ENCODE measurements at regions not wholly inside any gene's neighbourhood (a gene's known extent, or its start where the extent isn't known, plus 50 kb on each side); places are given as distances from the start of the nearest gene placed in this dataset.
"Not testable (repeated sequence)": the region's sequence is repeated elsewhere in the genome, so short reads cannot be mapped to it uniquely, and the experiment has no call there.

DNA sequence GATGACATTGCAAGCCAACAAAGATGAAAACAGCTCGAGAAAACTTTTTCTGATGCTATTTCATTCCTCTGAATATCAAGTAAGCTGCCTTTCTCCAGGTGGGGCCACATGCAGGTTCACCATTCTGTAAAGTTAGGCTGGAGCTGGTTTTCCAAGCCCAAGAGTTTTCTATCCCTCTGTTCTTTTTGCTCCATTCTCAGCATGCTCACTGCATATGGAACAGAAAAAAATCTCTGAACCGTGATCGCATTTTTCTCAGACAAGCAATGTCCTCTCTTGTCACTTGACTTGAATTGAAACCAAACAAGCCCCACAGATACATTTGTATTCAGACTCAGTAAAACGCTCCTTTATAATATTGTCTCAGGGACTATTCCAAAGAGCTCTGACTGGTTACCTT, 451.6 kb downstream of the FRK start:
- Mint-ChIP-seq H3K36me3 (no peaks in the 10 kb centered on the region), H3K4me3 (no peak overlapping the region)

GRCh38 chr6:115602466-115602865, 458.2 kb downstream of the FRK start:
- no peaks in the 10 kb centered on the region for H3K36me3 Mint-ChIP-seq
- H3K4me3 Mint-ChIP-seq, result no peak overlapping the region
- H3K27ac Mint-ChIP-seq, result no peak overlapping the region
- H3K27me3 Mint-ChIP-seq, result no peaks in the 10 kb centered on the region
- no peaks in the 10 kb centered on the region for H3K4me1 Mint-ChIP-seq
- H3K9me3 Mint-ChIP-seq, result peaks cover 2 to 11% (median 9%) of the 10 kb centered on the region in 3 donors

More for the DNA sequence above, 451.6 kb downstream of the FRK start:
- Mint-ChIP-seq H3K9me3 (peaks cover 0 to 7% (median 6%) of the 10 kb centered on the region in 3 donors), H3K27me3 (no peaks in the 10 kb centered on the region), H3K4me1 (no peaks in the 10 kb centered on the region), H3K27ac (no peak overlapping the region)

DNA sequence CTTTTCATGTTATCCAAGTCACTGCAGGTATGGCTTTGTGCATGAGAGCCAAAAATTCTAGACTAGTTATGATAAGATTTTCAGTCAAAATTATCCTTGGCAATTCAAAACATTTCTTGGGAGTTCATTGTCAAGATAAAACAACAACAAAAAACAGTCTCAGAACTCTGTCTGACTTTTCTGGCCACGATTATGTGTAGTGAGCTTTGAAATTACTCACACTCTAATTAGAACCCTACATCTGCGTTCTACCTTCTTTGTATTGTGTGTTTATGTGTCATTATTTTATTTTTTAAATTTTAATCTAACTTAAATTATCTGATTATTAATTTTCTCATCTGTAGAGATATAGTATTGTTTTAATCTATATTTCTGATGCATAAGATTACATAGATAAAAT, 459.2 kb downstream of the FRK start:
- H3K27me3 Mint-ChIP-seq, result no peaks in the 10 kb centered on the region
- no peaks in the 10 kb centered on the region for H3K4me1 Mint-ChIP-seq
- H3K36me3 Mint-ChIP-seq, result no peaks in the 10 kb centered on the region
- H3K4me3 Mint-ChIP-seq, result no peak overlapping the region
- no peak overlapping the region for H3K27ac Mint-ChIP-seq
- peaks cover 2 to 9% (median 8%) of the 10 kb centered on the region in 3 donors for H3K9me3 Mint-ChIP-seq

- peaks cover 2 to 9% (median 7%) of the 10 kb centered on the region in 3 donors for H3K9me3 Mint-ChIP-seq
- no peak overlapping the region for H3K27ac Mint-ChIP-seq
- no peaks in the 10 kb centered on the region for H3K27me3 Mint-ChIP-seq
Measured at GRCh38 chr6:115601064-115601463, 459.6 kb downstream of the FRK start.

GRCh38 chr6:115594891-115595290, 465.8 kb downstream of the FRK start:
- Mint-ChIP-seq H3K9me3 (peaks cover 2 to 7% (median 4%) of the 10 kb centered on the region in 3 donors), H3K27ac (no peak overlapping the region), H3K36me3 (no peaks in the 10 kb centered on the region), H3K27me3 (no peaks in the 10 kb centered on the region), H3K4me3 (no peak overlapping the region), H3K4me1 (no peaks in the 10 kb centered on the region)

More at GRCh38 chr6:115601064-115601463, 459.6 kb downstream of the FRK start:
- Mint-ChIP-seq H3K36me3 (no peaks in the 10 kb centered on the region), H3K4me1 (no peaks in the 10 kb centered on the region), H3K4me3 (no peak overlapping the region)

DNA sequence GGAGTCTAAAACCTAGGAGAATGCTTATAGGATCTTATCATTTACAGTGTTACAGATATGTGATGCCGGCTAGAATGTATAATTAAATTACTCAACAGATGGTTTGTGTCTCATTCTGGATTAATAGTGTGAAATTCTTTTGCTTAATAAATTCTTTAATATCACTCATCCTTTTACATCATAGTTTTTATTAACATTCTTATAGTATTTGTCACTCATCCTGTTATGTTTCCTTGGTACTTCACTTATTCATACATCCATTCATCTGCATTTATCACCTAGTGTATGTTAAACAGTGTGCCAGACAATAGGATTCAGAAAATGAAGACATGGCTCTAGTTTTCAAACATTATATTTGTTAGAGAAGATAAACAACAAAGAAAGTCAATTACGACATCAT, 468.7 kb downstream of the FRK start:
- H3K4me3 Mint-ChIP-seq, result no peak overlapping the region
- no peak overlapping the region for H3K27ac Mint-ChIP-seq
- no peaks in the 10 kb centered on the region for H3K4me1 Mint-ChIP-seq
- H3K9me3 Mint-ChIP-seq, result peaks cover 0 to 9% (median 0%) of the 10 kb centered on the region in 3 donors
- no peaks in the 10 kb centered on the region for H3K27me3 Mint-ChIP-seq
- no peaks in the 10 kb centered on the region for H3K36me3 Mint-ChIP-seq

DNA sequence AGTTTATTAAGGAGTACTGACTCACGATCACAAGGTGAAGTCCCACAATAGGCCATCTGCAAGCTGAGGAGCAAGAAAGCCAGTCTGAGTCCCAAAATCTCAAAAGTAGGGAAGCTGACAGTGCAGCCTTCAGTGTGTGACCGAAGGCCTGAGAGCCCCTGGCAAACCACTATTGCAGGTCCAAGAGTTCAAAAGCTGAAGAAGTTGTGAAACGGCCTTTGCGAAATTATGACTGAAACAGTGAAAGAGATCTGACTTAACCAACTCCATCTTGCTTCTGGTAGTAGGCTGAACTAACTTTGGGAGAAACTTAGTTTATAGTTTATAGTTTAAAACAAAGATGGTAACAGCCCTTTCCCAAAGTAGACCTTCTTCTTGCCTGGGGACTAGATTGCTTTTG, 471.6 kb downstream of the FRK start:
- not testable (repeated sequence) for H3K4me1 Mint-ChIP-seq, H3K9me3 Mint-ChIP-seq, H3K36me3 Mint-ChIP-seq

GRCh38 chr6:115583290-115583689, 477.4 kb downstream of the FRK start:
- Mint-ChIP-seq H3K9me3 (peaks cover 0 to 12% (median 1%) of the 10 kb centered on the region in 3 donors), H3K27me3 (no peaks in the 10 kb centered on the region), H3K4me3 (no peak overlapping the region), H3K36me3 (no peaks in the 10 kb centered on the region), H3K27ac (no peak overlapping the region), H3K4me1 (no peaks in the 10 kb centered on the region)

More for the DNA sequence above, 471.6 kb downstream of the FRK start:
- H3K27ac Mint-ChIP-seq, H3K27me3 Mint-ChIP-seq, H3K4me3 Mint-ChIP-seq: not testable (repeated sequence)

- Mint-ChIP-seq H3K9me3 (peaks cover 0 to 12% (median 1%) of the 10 kb centered on the region in 3 donors), H3K36me3 (no peaks in the 10 kb centered on the region), H3K4me3 (no peak overlapping the region), H3K4me1 (no peaks in the 10 kb centered on the region), H3K27me3 (no peaks in the 10 kb centered on the region), H3K27ac (no peak overlapping the region)
Measured at GRCh38 chr6:115582386-115582785, 478.3 kb downstream of the FRK start.

- H3K9me3 Mint-ChIP-seq, result peaks cover 1 to 12% (median 1%) of the 10 kb centered on the region in 3 donors
- H3K36me3 Mint-ChIP-seq, H3K4me1 Mint-ChIP-seq, H3K27me3 Mint-ChIP-seq, H3K4me3 Mint-ChIP-seq, H3K27ac Mint-ChIP-seq: not testable (repeated sequence)
Measured at GRCh38 chr6:115579565-115579964, 481.1 kb downstream of the FRK start.

- Mint-ChIP-seq H3K9me3 (peaks cover 1 to 11% (median 2%) of the 10 kb centered on the region in 3 donors), H3K27me3 (no peaks in the 10 kb centered on the region), H3K4me3 (no peak overlapping the region), H3K27ac (no peak overlapping the region), H3K36me3 (no peaks in the 10 kb centered on the region), H3K4me1 (no peaks in the 10 kb centered on the region)
Measured at GRCh38 chr6:115577270-115577669, 483.4 kb downstream of the FRK start.

- no peaks in the 10 kb centered on the region for H3K27me3 Mint-ChIP-seq
- H3K27ac Mint-ChIP-seq, result no peak overlapping the region
- no peak overlapping the region for H3K4me3 Mint-ChIP-seq
- peaks cover 0 to 4% (median 1%) of the 10 kb centered on the region in 3 donors for H3K9me3 Mint-ChIP-seq
- H3K4me1 Mint-ChIP-seq, result no peaks in the 10 kb centered on the region
- no peaks in the 10 kb centered on the region for H3K36me3 Mint-ChIP-seq
Measured at GRCh38 chr6:115575285-115575684, 485.4 kb downstream of the FRK start.

DNA sequence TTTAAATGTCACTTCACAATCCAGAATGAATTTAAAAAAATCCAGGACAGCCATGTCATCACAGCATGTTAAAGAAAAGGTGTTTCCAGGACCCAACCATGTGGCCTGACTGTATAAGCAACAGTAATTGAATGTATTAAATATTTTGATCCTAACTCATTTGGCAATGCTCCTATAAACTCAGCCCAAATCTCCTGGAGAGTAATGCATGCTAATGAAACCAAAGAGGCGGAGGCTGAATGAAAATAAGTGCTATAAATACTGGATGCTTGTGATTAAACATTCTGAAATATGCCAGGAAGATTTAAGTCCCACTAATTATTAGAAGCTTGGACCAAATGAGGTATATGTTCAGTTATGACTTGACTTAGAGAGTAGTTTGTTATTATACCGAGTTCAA, 486.8 kb downstream of the FRK start:
- Mint-ChIP-seq H3K4me1 (no peaks in the 10 kb centered on the region), H3K4me3 (no peak overlapping the region), H3K27me3 (no peaks in the 10 kb centered on the region), H3K27ac (no peak overlapping the region), H3K36me3 (no peaks in the 10 kb centered on the region), H3K9me3 (peaks cover 1 to 4% (median 1%) of the 10 kb centered on the region in 3 donors)

DNA sequence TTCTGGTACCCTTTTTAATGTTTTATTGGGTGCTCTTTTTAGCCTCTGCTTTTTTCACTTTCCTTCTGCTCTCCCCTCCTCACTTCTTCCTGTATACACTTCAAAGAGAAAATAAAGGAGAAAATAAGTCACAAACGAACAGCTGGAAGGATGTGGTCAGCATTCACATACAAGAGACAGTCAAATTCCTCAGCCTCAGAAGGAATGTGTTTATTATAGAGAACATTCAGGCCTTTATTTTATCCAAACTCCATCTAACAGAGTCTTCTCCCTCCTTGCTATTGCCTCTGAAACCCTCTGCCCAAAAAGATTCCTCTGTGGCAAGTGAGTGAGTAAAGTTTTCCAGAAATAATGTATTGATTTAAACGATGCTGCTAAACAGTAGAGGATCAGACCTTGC, 490.4 kb downstream of the FRK start:
- Mint-ChIP-seq H3K27me3 (no peaks in the 10 kb centered on the region), H3K4me1 (no peaks in the 10 kb centered on the region), H3K36me3 (no peaks in the 10 kb centered on the region), H3K4me3 (no peak overlapping the region), H3K27ac (no peak overlapping the region), H3K9me3 (peaks cover 4 to 5% (median 4%) of the 10 kb centered on the region in 3 donors)

- peaks cover 0 to 2% (median 0%) of the 10 kb centered on the region in 3 donors for H3K9me3 Mint-ChIP-seq
Measured at GRCh38 chr6:115554060-115554459, 506.6 kb downstream of the FRK start.

GRCh38 chr6:115551527-115551926, 509.2 kb downstream of the FRK start:
- Mint-ChIP-seq H3K27ac (no peak overlapping the region), H3K9me3 (peaks cover 2 to 5% (median 2%) of the 10 kb centered on the region in 3 donors), H3K4me1 (no peaks in the 10 kb centered on the region), H3K4me3 (no peak overlapping the region), H3K36me3 (no peaks in the 10 kb centered on the region), H3K27me3 (no peaks in the 10 kb centered on the region)

More at GRCh38 chr6:115554060-115554459, 506.6 kb downstream of the FRK start:
- H3K4me1 Mint-ChIP-seq, result no peaks in the 10 kb centered on the region
- no peak overlapping the region for H3K27ac Mint-ChIP-seq
- H3K36me3 Mint-ChIP-seq, result no peaks in the 10 kb centered on the region
- H3K27me3 Mint-ChIP-seq, result no peaks in the 10 kb centered on the region
- no peak overlapping the region for H3K4me3 Mint-ChIP-seq

DNA sequence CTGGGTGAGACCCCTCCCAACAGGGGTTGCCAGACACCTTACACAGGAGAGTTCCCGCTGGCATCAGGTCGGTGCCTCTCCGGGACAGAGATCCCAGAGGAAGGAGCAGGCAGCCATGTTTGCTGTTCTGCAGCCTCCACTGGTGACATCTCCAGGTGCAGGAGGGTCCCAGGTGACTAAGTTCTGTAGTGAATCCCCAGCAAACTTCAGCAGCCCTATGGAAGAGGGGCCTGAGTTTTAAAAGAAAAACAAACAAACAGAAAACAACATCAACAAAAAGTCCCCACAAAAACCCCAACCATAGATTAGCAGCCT, 515.1 kb downstream of the FRK start:
- Mint-ChIP-seq H3K27me3 (no peaks in the 10 kb centered on the region), H3K27ac (no peak overlapping the region), H3K4me3 (no peak overlapping the region), H3K4me1 (no peaks in the 10 kb centered on the region), H3K9me3 (peaks cover 1 to 9% (median 3%) of the 10 kb centered on the region in 3 donors), H3K36me3 (no peaks in the 10 kb centered on the region)

Data from IgD-negative memory B cell (primary cell).